MM.1S (cell line): ENCODE measurements at regions not wholly inside any gene's neighbourhood (a gene's known extent, or its start where the extent isn't known, plus 50 kb on each side); places are given as distances from the start of the nearest gene placed in this dataset.

Experiments used
- DNase-seq: peaks from one replicate; pipeline ENCODE4 v3.0.0-alpha.2; 2015
- H2AFZ ChIP-seq: fragments of 300-600 bp; sonication (generic); 2 replicates; pipeline ENCODE4 v1.6.0; 2016; ENCODE audit warnings: antibody characterized with exemption, low read length
- H3F3A ChIP-seq: fragments of 300-600 bp; sonication (generic); 2 replicates; pipeline ENCODE4 v1.6.1; 2016; ENCODE audit warnings: mild to moderate bottlenecking, antibody characterized with exemption, low read length, moderate library complexity, mixed read lengths; ENCODE audit not compliant: insufficient read depth
- H3K27ac ChIP-seq: fragments of 300-600 bp; sonication (generic); 2 replicates; pipeline ENCODE4 v1.5.1; 2016; ENCODE audit warnings: mild to moderate bottlenecking, low read length
- H3K27me3 ChIP-seq: fragments of 300-600 bp; sonication (generic); replicated peaks from 2 replicates; pipeline ENCODE4 v1.6.0; 2016; ENCODE audit warnings: low read length; ENCODE audit not compliant: insufficient read depth
- H3K36me3 ChIP-seq: fragments of 300-600 bp; sonication (generic); replicated peaks from 2 replicates; pipeline ENCODE4 v1.6.1; 2016; ENCODE audit warnings: mild to moderate bottlenecking, low read length, mixed read lengths; ENCODE audit not compliant: insufficient read depth
- H3K4me1 ChIP-seq: fragments of 300-600 bp; sonication (generic); 2 replicates; pipeline ENCODE4 v1.6.1; 2016; ENCODE audit warnings: low read length, mixed read lengths
- H3K4me2 ChIP-seq: fragments of 300-600 bp; sonication (generic); 2 replicates; pipeline ENCODE4 v1.6.0; 2016; ENCODE audit warnings: low read depth, low read length
- H3K4me3 ChIP-seq: fragments of 300-600 bp; sonication (generic); 2 replicates; pipeline ENCODE4 v1.5.1; 2016; ENCODE audit warnings: low read length, mixed read lengths
- H3K79me2 ChIP-seq: fragments of 300-600 bp; sonication (generic); 2 replicates; pipeline ENCODE4 v1.6.1; 2016; ENCODE audit warnings: mixed run types, low read length, mixed read lengths
- H3K9ac ChIP-seq: fragments of 300-600 bp; sonication (generic); 2 replicates; pipeline ENCODE4 v1.6.1; 2016; ENCODE audit warnings: low read length, mixed read lengths
- H3K9me2 ChIP-seq: fragments of 300-600 bp; sonication (generic); replicated peaks from 2 replicates; pipeline ENCODE4 v1.6.1; 2016; ENCODE audit warnings: mild to moderate bottlenecking, low read length, mixed read lengths; ENCODE audit not compliant: insufficient read depth
- H3K9me3 ChIP-seq: fragments of 300-600 bp; sonication (generic); replicated peaks from 2 replicates; pipeline ENCODE4 v1.6.1; 2016; ENCODE audit warnings: mild to moderate bottlenecking, low read length, mixed read lengths; ENCODE audit not compliant: insufficient read depth
- H4K20me1 ChIP-seq: fragments of 300-600 bp; sonication (generic); 2 replicates; pipeline ENCODE4 v1.6.1; 2016; ENCODE audit warnings: mild to moderate bottlenecking, low read length, moderate library complexity, mixed read lengths; ENCODE audit not compliant: insufficient read depth
- EZH2 ChIP-seq: fragments of 300-600 bp; sonication (generic); optimal IDR thresholded peaks from 2 replicates; pipeline ENCODE3; 2017; ENCODE audit warnings: low read depth, mild to moderate bottlenecking, antibody characterized with exemption, low read length, mixed read lengths
- EZH2phosphoT487 ChIP-seq: fragments of 300-600 bp; sonication (generic); IDR thresholded peaks from 2 replicates; pipeline ENCODE4 v1.6.1; 2018; ENCODE audit warnings: antibody characterized with exemption, low read length
- TF ChIP-seq, protein P1 (sequence below): fragments of 300-600 bp; sonication (generic); IDR thresholded peaks from 2 replicates; pipeline ENCODE4 v1.5.1; 2016; ENCODE audit warnings: antibody characterized with exemption, low read length, mixed read lengths

DNA sequence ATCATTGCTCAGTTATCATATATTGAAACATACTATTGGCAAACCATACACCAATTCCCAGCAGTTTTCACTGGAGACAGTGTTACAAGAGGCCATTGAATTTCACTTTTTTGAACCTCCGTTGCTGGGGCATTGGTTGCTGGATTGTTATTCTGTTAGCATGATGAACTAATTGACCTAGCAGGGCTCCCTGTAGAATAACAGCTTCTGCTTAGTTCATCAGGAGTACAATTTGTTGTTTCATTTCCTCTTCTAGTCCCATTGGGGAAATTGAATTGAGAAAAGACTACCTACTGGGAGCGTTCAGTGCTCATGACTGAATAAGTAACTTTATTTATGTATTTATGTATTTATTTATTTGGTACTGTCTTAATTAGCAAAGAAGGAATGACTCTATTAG is 151.6 kb downstream of the SLIT2 start:
- Histone ChIP-seq H3K9ac (no peak overlapping the region), H4K20me1 (no peaks in the 10 kb centered on the region), H3K4me3 (no peak overlapping the region), H2AFZ (no peak overlapping the region), H3K27me3 (no peaks in the 10 kb centered on the region), H3K9me3 (no peaks in the 10 kb centered on the region), H3K79me2 (no peaks in the 10 kb centered on the region), H3K4me2 (no peak overlapping the region), H3K27ac (no peak overlapping the region), H3K4me1 (no peaks in the 10 kb centered on the region), H3K9me2 (no peaks in the 10 kb centered on the region), H3F3A (no peaks in the 10 kb centered on the region), H3K36me3 (no peaks in the 10 kb centered on the region)
- no peak for TF ChIP-seq EZH2
- no peak for TF ChIP-seq EZH2phosphoT487
- TF ChIP-seq, protein P1, sequence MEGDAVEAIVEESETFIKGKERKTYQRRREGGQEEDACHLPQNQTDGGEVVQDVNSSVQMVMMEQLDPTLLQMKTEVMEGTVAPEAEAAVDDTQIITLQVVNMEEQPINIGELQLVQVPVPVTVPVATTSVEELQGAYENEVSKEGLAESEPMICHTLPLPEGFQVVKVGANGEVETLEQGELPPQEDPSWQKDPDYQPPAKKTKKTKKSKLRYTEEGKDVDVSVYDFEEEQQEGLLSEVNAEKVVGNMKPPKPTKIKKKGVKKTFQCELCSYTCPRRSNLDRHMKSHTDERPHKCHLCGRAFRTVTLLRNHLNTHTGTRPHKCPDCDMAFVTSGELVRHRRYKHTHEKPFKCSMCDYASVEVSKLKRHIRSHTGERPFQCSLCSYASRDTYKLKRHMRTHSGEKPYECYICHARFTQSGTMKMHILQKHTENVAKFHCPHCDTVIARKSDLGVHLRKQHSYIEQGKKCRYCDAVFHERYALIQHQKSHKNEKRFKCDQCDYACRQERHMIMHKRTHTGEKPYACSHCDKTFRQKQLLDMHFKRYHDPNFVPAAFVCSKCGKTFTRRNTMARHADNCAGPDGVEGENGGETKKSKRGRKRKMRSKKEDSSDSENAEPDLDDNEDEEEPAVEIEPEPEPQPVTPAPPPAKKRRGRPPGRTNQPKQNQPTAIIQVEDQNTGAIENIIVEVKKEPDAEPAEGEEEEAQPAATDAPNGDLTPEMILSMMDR, result no peak
- DNase-seq, result no peak

DNA sequence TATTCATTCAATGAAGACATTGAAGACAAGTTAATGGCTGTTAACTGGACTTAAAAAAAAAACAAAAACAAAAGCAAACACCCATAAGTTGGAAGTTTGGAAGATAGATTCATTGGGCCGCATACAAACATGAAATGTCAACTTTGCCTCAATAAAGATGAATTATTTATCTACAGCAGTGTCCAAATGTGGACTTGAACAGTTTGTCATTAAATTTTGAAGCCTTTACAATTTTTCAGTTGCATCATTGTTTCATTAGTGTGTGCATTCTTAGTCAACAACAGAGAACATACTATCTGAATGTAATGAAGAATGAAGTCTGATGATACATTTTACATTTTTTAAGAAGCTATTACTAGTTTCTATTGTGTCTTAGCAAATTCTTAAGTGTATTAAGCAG is 152.1 kb downstream of the SLIT2 start:
- Histone ChIP-seq H3K4me2 (no peak overlapping the region), H3K79me2 (no peaks in the 10 kb centered on the region), H3K27ac (no peak overlapping the region), H3K9me3 (no peaks in the 10 kb centered on the region), H3K9me2 (no peaks in the 10 kb centered on the region), H3K36me3 (no peaks in the 10 kb centered on the region), H3F3A (no peaks in the 10 kb centered on the region), H4K20me1 (no peaks in the 10 kb centered on the region), H3K9ac (no peak overlapping the region), H3K4me1 (no peaks in the 10 kb centered on the region), H3K4me3 (no peak overlapping the region), H3K27me3 (no peaks in the 10 kb centered on the region), H2AFZ (no peak overlapping the region)
- DNase-seq, result no peak
- TF ChIP-seq, protein P1, result no peak

DNA sequence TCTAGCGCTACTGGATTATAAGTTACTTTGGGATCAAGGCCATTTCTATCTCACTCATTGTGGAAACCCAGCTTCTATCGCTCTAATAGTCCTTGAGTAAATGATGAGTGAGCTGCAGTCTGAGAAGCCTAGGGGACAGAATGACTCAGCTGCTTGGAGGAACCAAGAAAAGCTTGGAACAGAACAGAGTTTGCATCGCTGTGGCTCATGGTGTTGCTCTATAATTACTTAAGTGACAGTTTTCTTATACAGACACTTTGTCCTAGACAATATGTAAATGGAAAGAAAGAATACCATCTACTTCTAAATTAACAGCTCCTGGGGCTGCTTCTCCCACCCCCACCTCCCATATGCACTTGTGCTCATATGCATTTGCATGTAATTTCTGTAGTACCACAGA is 156.9 kb downstream of the SLIT2 start:
- H3K27ac ChIP-seq, result no peak overlapping the region
- H3K9ac ChIP-seq, result no peak overlapping the region
- H3K4me3 ChIP-seq, result no peak overlapping the region
- no peaks in the 10 kb centered on the region for H3K27me3 ChIP-seq
- H3K36me3 ChIP-seq, result no peaks in the 10 kb centered on the region
- H3K9me2 ChIP-seq, result no peaks in the 10 kb centered on the region
- no peaks in the 10 kb centered on the region for H3K9me3 ChIP-seq
- no peaks in the 10 kb centered on the region for H3K79me2 ChIP-seq
- no peaks in the 10 kb centered on the region for H4K20me1 ChIP-seq
- TF ChIP-seq, protein P1, result no peak
- TF ChIP-seq EZH2phosphoT487 (no peak), EZH2 (no peak)
- no peaks in the 10 kb centered on the region for H3K4me1 ChIP-seq
- H3F3A ChIP-seq, result no peaks in the 10 kb centered on the region
- no peak for DNase-seq
- H2AFZ ChIP-seq, result no peak overlapping the region
- H3K4me2 ChIP-seq, result no peak overlapping the region

DNA sequence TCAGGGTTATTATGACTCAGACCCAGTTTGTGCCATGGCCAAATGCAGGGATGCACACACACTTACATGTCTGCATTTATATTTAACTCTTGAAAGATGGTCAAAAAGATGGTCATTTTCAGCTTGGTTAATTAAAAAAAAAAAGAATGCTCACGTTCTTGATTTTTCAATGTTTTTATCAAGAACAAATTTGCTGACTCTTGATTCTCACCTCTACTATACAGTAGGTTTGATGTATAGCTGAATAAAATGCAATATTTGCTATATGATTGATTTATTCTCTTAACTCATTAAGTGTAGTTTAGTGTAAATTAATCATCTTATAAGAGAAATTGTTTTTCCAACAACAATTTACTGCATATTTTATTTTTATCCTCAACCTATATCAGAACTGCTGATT is 160.4 kb downstream of the SLIT2 start:
- H3F3A ChIP-seq, result no peaks in the 10 kb centered on the region
- no peaks in the 10 kb centered on the region for H3K79me2 ChIP-seq
- H3K27ac ChIP-seq, result no peak overlapping the region
- H2AFZ ChIP-seq, result no peak overlapping the region
- no peak overlapping the region for H3K4me2 ChIP-seq
- H4K20me1 ChIP-seq, result no peaks in the 10 kb centered on the region
- no peak for DNase-seq
- H3K27me3 ChIP-seq, result no peaks in the 10 kb centered on the region
- H3K4me3 ChIP-seq, result no peak overlapping the region
- H3K9me2 ChIP-seq, result no peaks in the 10 kb centered on the region
- no peaks in the 10 kb centered on the region for H3K9me3 ChIP-seq
- H3K9ac ChIP-seq, result no peak overlapping the region
- no peaks in the 10 kb centered on the region for H3K36me3 ChIP-seq
- TF ChIP-seq EZH2phosphoT487, result no peak
- no peak for TF ChIP-seq EZH2
- TF ChIP-seq, protein P1, result no peak
- no peaks in the 10 kb centered on the region for H3K4me1 ChIP-seq
